ENCODE measurements at regions not wholly inside any gene's neighbourhood (a gene's known extent, or its start where the extent isn't known, plus 50 kb on each side); places are given as distances from the start of the nearest gene placed in this dataset.
"Not testable (repeated sequence)": the region's sequence is repeated elsewhere in the genome, so short reads cannot be mapped to it uniquely, and the experiment has no call there.

- WGBS, result 77% methylated on average over 2 of the region's 2 CpGs
- DNase-seq (ENCODE audit: extremely low spot score), result no peak
- H3K36me3 ChIP-seq, result no peaks in the 10 kb centered on the region
- H3K27ac ChIP-seq (replicated peaks in 1 of 4), result no peak overlapping the region
- no peaks in the 10 kb centered on the region for H3K27me3 ChIP-seq
- no peaks in the 10 kb centered on the region for H3K4me1 ChIP-seq
- H3K9me3 ChIP-seq, result no peaks in the 10 kb centered on the region
- intact Hi-C loops (cut with DNase I), result no loop called here
- H3K4me3 ChIP-seq, result no peak overlapping the region
- TF ChIP-seq EP300 (IDR thresholded peaks at IDR 0.05) (no peak), POLR2A (IDR thresholded peaks at IDR 0.05; ENCODE audit: low read depth) (no peak), POLR2AphosphoS5 (IDR thresholded peaks at IDR 0.05) (no peak), CTCF (IDR thresholded peaks at IDR 0.05) (no peak)
These were observed 626.3 kb downstream of the TENT5A start for GRCh38 chr6:81126150-81126549.

GRCh38 chr6:81120280-81120679 lies 632.2 kb downstream of the TENT5A start:
- no peaks in the 10 kb centered on the region for H3K4me1 ChIP-seq
- no peak overlapping the region for H3K4me3 ChIP-seq
- H3K36me3 ChIP-seq, result no peaks in the 10 kb centered on the region
- H3K9me3 ChIP-seq, result peaks cover 0 to 11% (median 9%) of the 10 kb centered on the region in 4 donors
- 95% methylated on average over 3 of the region's 3 CpGs for whole genome bisulfite sequencing
- DNase-seq (ENCODE audit: extremely low spot score), result no peak
- intact Hi-C loops (cut with DNase I), result no loop called here
- TF ChIP-seq CTCF (IDR thresholded peaks at IDR 0.05) (no peak), EP300 (IDR thresholded peaks at IDR 0.05) (no peak), POLR2AphosphoS5 (IDR thresholded peaks at IDR 0.05) (no peak)
- H3K27me3 ChIP-seq, result no peaks in the 10 kb centered on the region
- no peak overlapping the region for H3K27ac ChIP-seq (replicated peaks in 1 of 4)

GRCh38 chr6:81105998-81106397 lies 646.5 kb downstream of the TENT5A start:
- TF ChIP-seq EP300 (IDR thresholded peaks at IDR 0.05) (no peak), CTCF (IDR thresholded peaks at IDR 0.05) (no peak), POLR2A (IDR thresholded peaks at IDR 0.05; ENCODE audit: low read depth) (no peak), POLR2AphosphoS5 (IDR thresholded peaks at IDR 0.05) (no peak)
- Histone ChIP-seq H3K9me3 (peaks cover 0 to 5% (median 0%) of the 10 kb centered on the region in 4 donors), H3K4me1 (no peaks in the 10 kb centered on the region), H3K27me3 (no peaks in the 10 kb centered on the region), H3K27ac (replicated peaks in 1 of 4) (no peak overlapping the region), H3K4me3 (no peak overlapping the region), H3K36me3 (no peaks in the 10 kb centered on the region)
- no peak for DNase-seq (ENCODE audit: extremely low spot score)
- intact Hi-C loops (cut with DNase I), result no loop called here
- WGBS, result 56% methylated on average over 1 of the region's 1 CpG

- DNase-seq (ENCODE audit: extremely low spot score), result no peak
- Histone ChIP-seq H3K9me3 (peaks cover 0 to 9% (median 0%) of the 10 kb centered on the region in 4 donors), H3K4me1 (no peaks in the 10 kb centered on the region), H3K4me3 (no peak overlapping the region), H3K27me3 (no peaks in the 10 kb centered on the region), H3K36me3 (no peaks in the 10 kb centered on the region), H3K27ac (replicated peaks in 1 of 4) (no peak overlapping the region)
- WGBS, result 89% methylated on average over 20 of the region's 20 CpGs
- TF ChIP-seq POLR2AphosphoS5 (IDR thresholded peaks at IDR 0.05) (no peak), CTCF (IDR thresholded peaks at IDR 0.05) (no peak), EP300 (IDR thresholded peaks at IDR 0.05) (no peak), POLR2A (IDR thresholded peaks at IDR 0.05; ENCODE audit: low read depth) (no peak)
- intact Hi-C loops (cut with DNase I), result no loop called here
These were observed 654.2 kb downstream of the TENT5A start for GRCh38 chr6:81098109-81098814.

GRCh38 chr6:81096464-81096863 lies 656.0 kb downstream of the TENT5A start:
- H3K27me3 ChIP-seq; H3K4me3 ChIP-seq; H3K9me3 ChIP-seq; intact Hi-C loops (cut with DNase I); DNase-seq (ENCODE audit: extremely low spot score); H3K27ac ChIP-seq (replicated peaks in 1 of 4); H3K4me1 ChIP-seq; H3K36me3 ChIP-seq: not testable (repeated sequence)
- 75% methylated on average over 6 of the region's 6 CpGs for WGBS

Measured in esophagus muscularis mucosa (tissue), 4 donors.